ENCODE measurements at regions not wholly inside any gene's neighbourhood (a gene's known extent, or its start where the extent isn't known, plus 50 kb on each side); places are given as distances from the start of the nearest gene placed in this dataset.
"Not testable (repeated sequence)": the region's sequence is repeated elsewhere in the genome, so short reads cannot be mapped to it uniquely, and the experiment has no call there.

GRCh38 chr4:43651991-43652390 lies 759.5 kb downstream of the GRXCR1 start:
- H3K36me3 ChIP-seq (replicated peaks in 1 of 2), result no peaks in the 10 kb centered on the region
- intact Hi-C loops (cut with DNase I), result no loop called here
- no peak overlapping the region for H3K4me3 ChIP-seq
- TF ChIP-seq POLR2A (IDR thresholded peaks at IDR 0.05) (no peak), CTCF (IDR thresholded peaks at IDR 0.05) (no peak)
- H3K9me3 ChIP-seq (replicated peaks in 1 of 3), result no peaks in the 10 kb centered on the region
- H3K27ac ChIP-seq, result no peak overlapping the region
- no peaks in the 10 kb centered on the region for H3K4me1 ChIP-seq (replicated peaks in 1 of 2)
- H3K27me3 ChIP-seq, result no peaks in the 10 kb centered on the region
- DNase-seq, result no peak
- WGBS, 4 donors, result 71 to 82% (median 79%) methylated on average over 1 of the region's 1 CpG

DNA sequence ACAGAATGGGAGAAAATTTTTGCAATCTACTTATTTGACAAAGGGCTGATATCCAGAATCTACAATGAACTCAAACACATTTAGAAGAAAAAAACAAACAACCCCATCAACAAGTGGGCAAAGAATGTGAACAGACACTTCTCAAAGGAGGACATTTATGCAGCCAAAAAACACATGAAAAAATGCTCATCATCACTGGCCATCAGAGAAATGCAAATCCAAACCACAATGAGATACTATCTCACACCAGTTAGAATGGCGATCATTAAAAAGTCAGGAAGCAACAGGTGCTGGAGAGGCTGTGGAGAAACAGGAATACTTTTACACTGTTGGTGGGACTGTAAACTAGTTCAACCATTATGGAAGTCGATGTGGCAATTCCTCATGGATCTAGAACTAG lies 767.0 kb downstream of the GRXCR1 start:
- H3K27me3 ChIP-seq; H3K4me3 ChIP-seq; H3K36me3 ChIP-seq (replicated peaks in 1 of 2); intact Hi-C loops (cut with DNase I); H3K9me3 ChIP-seq (replicated peaks in 1 of 3); H3K27ac ChIP-seq; DNase-seq: not testable (repeated sequence)
- H3K4me1 ChIP-seq (replicated peaks in 1 of 2), result peaks cover 0 to 11% of the 10 kb centered on the region in 2 donors
- 81 to 96% (median 89%) methylated on average over 2 of the region's 2 CpGs for WGBS, 4 donors

DNA sequence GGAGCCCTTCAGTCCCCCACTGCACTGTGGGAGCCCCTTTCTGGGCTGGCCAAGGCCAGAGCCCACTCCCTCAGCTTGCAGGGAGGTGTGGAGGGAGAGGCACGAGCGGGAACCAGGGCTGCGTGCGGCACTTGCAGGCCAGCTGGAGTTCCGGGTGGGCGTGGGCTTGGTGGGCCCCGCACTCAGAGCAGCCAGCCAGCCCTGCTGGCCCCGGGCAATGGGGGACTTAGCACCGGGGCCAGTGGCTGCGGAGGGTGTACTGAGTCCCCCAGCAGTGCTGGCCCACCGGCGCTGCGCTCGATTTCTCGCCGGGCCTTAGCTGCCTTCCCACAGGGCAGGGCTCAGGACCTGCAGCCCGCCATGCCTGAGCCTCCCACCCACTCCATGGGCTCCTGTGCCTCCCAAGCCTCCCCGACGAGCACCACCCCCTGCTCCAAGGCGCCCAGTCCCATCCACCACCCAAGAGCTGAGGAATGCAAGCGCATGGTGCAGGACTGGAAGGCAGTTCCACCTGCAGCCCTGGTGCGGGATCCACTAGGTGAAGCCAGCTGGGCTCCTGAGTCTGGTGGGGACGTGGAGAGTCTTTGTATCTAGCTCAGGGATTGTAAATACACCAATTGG lies 776.2 kb downstream of the KCTD8 start:
- H3K27ac ChIP-seq; H3K27me3 ChIP-seq; H3K4me3 ChIP-seq; H3K36me3 ChIP-seq (replicated peaks in 1 of 2); H3K4me1 ChIP-seq (replicated peaks in 1 of 2); DNase-seq; H3K9me3 ChIP-seq (replicated peaks in 1 of 3); intact Hi-C loops (cut with DNase I): not testable (repeated sequence)
- WGBS, 4 donors, result 84 to 91% (median 86%) methylated on average over 14 to 23 of the region's 23 CpGs; no CpG with 5 or more reads in 1 of the 4 donors

GRCh38 chr4:43680421-43680820 lies 768.2 kb downstream of the KCTD8 start:
- H3K4me3 ChIP-seq, result no peak overlapping the region
- H3K36me3 ChIP-seq (replicated peaks in 1 of 2), result no peaks in the 10 kb centered on the region
- H3K27me3 ChIP-seq, result no peaks in the 10 kb centered on the region
- no peak for DNase-seq
- H3K4me1 ChIP-seq (replicated peaks in 1 of 2), result no peaks in the 10 kb centered on the region
- no peaks in the 10 kb centered on the region for H3K9me3 ChIP-seq (replicated peaks in 1 of 3)
- TF ChIP-seq POLR2A (IDR thresholded peaks at IDR 0.05) (no peak), CTCF (IDR thresholded peaks at IDR 0.05) (no peak)
- WGBS, 4 donors, result 64 to 82% (median 68%) methylated on average over 1 of the region's 1 CpG
- intact Hi-C loops (cut with DNase I), result no loop called here
- H3K27ac ChIP-seq, result no peak overlapping the region

- Histone ChIP-seq H3K36me3 (replicated peaks in 1 of 2) (no peaks in the 10 kb centered on the region), H3K9me3 (replicated peaks in 1 of 3) (no peaks in the 10 kb centered on the region), H3K4me3 (no peak overlapping the region), H3K4me1 (replicated peaks in 1 of 2) (no peaks in the 10 kb centered on the region), H3K27ac (no peak overlapping the region), H3K27me3 (no peaks in the 10 kb centered on the region)
- no peak for DNase-seq
- intact Hi-C loops (cut with DNase I), result no loop called here
- 57 to 64% (median 59%) methylated on average over 3 of the region's 3 CpGs for WGBS, 4 donors
- TF ChIP-seq CTCF (IDR thresholded peaks at IDR 0.05) (no peak), POLR2A (IDR thresholded peaks at IDR 0.05) (no peak)
Observed at GRCh38 chr4:43682551-43682950, 766.1 kb downstream of the KCTD8 start.

All from adrenal gland (tissue), 9 donors.